ENCODE measurements at regions not wholly inside any gene's neighbourhood (a gene's known extent, or its start where the extent isn't known, plus 50 kb on each side); places are given as distances from the start of the nearest gene placed in this dataset.

DNA sequence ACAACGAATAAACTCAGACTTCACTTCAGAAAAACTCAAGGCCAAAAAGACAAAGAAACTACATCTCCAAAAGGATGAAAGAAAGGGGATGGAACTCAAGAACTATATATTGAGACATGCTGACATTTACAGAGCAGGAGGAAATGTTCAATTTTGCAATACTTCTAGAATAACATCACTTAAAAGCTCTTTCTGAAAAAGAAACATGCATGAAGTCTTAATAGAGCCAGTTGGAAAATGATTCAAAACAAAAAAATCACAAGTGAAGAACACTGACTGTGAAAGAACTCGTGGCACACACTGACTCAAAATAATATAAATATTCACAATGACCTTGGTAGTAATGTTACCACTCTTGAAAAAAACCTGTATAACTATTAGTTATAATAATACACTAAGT lies 267.8 kb upstream of the NREP start:
- peak in 1 of 2 donors; percentile 5 for DNase-seq

DNA sequence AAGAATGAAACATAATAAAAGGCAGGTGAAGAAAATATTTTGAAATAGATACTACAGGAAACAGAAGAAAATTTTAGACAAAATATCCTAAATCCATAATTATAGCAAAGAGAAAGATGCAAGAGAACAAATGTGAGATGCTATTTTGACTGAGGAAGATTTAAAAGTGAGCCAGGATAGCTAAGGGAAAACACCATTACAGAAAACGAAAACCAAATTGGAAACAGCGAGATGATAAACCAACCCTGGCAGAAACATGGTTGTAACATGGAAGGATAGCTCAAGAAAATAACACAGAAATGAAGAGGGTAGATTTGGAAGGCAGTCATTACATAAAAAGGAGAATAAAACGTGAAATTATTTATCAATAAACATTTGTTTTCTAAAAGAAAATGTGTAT lies 267.2 kb upstream of the NREP start:
- DNase-seq: no peak

DNA sequence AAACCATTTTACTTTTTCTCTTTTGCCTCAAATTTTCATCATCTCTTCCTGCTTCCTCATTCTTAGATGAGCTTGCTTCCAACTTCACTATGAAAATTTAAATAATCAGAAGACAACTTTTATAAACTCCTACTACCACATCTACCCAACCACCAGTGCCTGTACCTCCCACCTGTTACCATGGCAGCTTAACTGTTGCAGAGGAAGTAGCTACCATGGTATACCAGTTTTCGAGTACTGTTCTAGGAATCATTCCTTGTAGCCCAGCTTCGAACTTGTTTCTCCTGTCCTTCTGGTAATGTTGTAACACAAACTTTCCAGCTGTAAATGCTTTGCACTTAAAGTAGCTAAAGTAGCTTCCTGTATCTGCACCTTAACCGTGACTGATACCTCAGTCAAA lies 266.8 kb upstream of the NREP start:
- DNase-seq: peak in 1 of 2 donors; percentile 10

DNA sequence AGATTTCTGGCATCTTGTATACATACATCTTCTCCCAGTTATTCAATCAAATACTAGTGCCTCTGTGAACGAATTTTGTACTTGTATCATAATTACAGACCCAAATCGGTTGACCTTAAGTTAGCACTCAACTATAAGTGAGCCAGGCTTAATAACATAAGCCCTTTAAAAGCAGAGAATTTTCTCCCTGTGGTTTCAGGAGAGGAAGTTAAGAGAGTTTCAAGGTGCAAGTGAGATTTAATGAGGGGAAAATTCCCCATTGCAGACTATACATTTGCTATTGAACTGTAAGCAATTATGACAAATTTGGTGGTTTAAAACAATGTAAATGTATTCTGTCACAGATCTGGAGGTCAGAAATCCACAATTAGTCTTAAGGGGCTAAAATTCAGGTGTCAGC lies 261.9 kb upstream of the NREP start:
- DNase-seq: no peak

DNA sequence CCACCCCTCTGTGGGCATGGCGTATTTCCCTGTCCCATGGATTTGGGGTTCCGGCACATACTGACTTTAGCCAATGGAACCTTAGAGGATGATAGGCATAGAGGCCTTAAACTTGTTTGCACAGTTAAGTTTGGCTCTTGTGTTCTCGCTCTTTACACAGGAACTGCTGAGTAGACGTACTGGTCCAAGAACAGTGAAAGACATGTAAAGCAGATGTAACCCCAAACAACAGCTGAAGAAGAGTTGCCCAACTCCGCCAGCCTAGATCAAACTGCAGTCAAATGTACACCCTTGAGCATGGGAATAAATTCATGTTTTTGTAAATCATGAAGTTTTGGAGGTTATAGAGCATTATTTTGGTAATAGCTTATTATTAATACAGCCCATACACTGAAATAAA lies 260.0 kb upstream of the NREP start:
- no peak for DNase-seq

GRCh38 chr5:112014783-112015395 lies 257.9 kb upstream of the NREP start:
- no peak for DNase-seq

DNA sequence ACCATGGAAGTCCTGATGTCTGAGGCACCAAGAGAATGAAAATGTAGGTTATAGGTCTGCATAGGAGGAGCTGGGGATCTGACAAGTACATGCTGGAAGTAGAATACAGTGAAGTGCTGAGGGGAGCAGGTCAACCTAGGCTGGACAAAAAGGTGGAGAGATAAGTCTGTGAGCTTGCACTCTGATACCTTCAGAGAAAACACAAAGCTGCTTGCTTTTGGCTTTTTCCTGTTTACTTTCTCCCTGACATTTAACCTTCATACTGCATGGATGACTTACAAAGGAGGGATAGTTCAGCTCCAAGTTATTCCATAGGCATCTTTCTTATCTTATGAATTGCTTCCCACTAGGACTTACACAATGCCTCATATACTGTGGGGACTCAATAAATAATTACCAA lies 256.7 kb upstream of the NREP start:
- DNase-seq: no peak

DNA sequence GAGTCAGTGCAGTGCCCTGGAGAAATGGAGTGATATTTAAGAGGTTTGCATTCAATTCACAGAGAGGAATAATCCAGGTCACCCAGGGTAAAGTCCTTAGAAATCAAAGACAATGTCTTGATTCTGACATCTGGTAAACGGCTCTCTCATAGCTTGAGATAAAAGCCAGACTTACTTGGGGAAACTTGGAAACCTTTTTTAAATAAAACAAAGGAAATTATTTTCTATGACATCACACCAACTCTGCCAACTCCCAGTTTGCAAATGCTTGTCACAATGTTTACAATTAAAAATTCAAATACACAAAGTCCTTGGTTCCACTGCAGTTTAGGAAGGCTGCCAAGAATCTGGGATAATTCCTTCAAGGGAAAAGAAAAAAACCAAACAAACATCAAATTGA lies 255.1 kb upstream of the NREP start:
- no peak for DNase-seq

DNA sequence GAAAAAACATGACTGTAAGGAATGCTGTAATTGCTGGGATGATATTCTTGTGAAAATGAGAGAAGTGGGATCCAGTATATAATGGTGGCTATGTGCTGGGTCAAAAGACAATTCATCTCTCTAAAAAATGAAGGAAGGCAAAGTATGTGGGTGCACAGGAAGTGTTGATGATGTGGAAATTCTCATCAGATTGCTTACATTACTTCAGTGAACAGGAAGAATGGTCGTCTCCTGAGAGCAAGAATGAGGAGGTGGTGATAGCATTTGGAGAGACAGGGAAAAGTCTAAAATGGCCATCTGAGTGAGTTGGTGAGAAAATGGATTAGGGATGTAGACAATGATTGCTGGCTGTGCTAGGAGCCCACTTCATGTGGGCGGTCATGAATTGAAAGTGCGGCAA lies 253.5 kb upstream of the NREP start:
- DNase-seq: peak; percentile 27 to 30

GRCh38 chr5:112006721-112007120 lies 249.7 kb upstream of the NREP start:
- peak; percentile 48 to 53 for DNase-seq

DNA sequence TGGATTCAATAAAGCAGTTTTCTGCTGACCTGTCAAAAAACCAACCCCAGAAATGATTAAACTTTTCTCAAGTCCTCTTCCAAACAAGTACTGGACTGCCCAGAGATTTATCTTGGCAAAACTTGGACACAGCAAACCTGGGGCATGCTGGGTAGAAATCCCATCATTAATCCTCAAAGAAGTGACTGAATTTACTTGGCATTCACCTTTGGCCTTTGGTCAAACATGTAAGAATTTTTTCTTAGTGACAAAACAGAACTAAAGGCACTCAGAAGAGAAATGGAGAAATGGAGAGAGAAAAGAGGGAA lies 248.6 kb upstream of the NREP start:
- DNase-seq: no peak

GRCh38 chr5:112004867-112005622 lies 248.1 kb upstream of the NREP start:
- peak; percentile 46 to 62 for DNase-seq

DNA sequence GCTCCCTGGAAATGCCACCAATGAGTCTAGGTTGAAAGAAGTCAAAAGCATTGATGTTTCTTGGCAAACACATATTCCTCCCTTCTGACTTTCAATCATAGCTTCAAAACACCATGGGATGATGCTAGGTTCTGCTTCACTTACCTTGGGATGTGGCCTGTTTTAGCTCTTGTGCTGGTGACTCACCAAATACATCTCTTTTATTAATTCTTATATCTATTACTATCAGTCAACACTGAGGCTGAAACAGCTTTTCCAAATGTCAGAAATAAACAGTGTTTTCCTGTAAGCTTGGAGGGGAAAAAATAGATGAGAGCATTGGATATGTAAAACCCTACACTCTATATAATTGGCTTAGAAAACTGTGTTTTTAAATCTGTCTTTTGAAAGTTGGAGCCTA lies 245.4 kb upstream of the NREP start:
- DNase-seq: no peak

DNA sequence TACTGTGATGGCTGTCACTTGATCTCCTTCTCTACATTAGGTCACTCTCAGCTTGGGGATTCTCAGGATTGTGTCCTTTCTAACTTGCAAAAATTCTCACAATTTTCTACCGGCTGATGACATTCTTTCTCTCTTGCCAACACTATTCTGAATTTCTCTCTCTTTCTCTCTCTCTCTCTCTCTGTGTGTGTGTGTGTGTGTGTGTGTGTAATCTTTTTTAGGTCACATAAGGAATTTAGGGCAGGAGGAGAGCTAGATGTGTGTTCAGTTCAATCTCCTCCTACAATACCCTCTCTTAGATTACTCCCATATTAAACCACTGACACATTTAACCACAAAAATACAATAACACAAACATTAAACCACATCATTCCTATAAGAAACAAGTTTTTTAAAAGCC lies 242.3 kb upstream of the NREP start:
- DNase-seq: no peak

GRCh38 chr5:111998871-111999270 lies 241.9 kb upstream of the NREP start:
- DNase-seq: no peak

GRCh38 chr5:111997711-111998110 lies 240.7 kb upstream of the NREP start:
- DNase-seq: peak; percentile 38 to 78

- no peak for DNase-seq
Measured at GRCh38 chr5:111997308-111997707, 240.3 kb upstream of the NREP start.

- DNase-seq: no peak
Measured at GRCh38 chr5:111996574-111996973, 239.6 kb upstream of the NREP start.

DNA sequence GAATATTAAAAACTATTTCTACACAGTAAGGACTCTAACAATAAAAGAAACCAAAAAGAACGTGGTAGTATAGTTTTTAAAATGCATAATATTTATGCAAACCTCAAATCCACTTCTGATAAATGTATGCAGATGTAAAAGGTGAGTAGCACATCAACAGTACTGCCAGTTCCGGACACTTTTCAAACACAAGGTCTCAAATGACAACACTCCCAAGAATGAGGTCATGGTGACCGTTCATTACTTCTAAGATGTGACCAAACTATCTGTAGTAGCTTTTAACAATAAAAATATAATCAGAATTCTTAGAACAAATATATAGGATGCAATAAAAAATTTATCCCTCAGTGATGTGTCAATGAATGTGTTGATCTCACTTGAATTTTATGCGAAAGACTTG lies 238.7 kb upstream of the NREP start:
- DNase-seq: no peak

- DNase-seq: no peak
Measured at GRCh38 chr5:111993242-111993641, 236.2 kb upstream of the NREP start.

- DNase-seq: peak; percentile 73 to 95
Measured at GRCh38 chr5:111984044-111984443, 227.1 kb upstream of the NREP start.

GRCh38 chr5:111983459-111983858 lies 226.5 kb upstream of the NREP start:
- no peak for DNase-seq

GRCh38 chr5:111977436-111977829 lies 220.4 kb upstream of the NREP start:
- no peak for DNase-seq

GRCh38 chr5:111976705-111977435 lies 219.9 kb upstream of the NREP start:
- no peak for DNase-seq
